ENCODE measurements at regions not wholly inside any gene's neighbourhood (a gene's known extent, or its start where the extent isn't known, plus 50 kb on each side); places are given as distances from the start of the nearest gene placed in this dataset.

DNA sequence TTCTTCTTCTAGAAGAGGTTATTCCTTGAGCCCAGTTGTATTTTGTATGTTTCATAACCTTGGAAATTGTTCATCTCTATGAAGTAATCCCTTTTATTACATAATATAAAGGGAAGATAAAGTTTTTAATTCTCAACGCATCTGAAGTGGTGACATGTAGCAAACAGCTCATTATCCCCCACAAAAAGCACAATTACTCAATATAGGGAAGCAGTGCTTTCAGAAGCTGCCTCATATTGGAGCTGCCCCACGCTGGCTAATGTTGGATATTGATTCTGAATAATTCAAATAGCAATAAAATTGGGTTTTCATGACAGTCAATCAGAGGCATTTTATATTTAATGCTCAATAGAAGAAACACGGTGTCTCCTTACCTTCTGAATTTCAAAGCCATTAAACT lies 604.3 kb upstream of the RBFOX1 start:
- TF ChIP-seq EZH2 (conservative IDR thresholded peaks at IDR 0.05; ENCODE audit: low read depth, low read length): no peak
- TF ChIP-seq TFDP2 (CRISPR knock-in tag; IDR thresholded peaks at IDR 0.05): no peak
- TF ChIP-seq, protein P1, sequence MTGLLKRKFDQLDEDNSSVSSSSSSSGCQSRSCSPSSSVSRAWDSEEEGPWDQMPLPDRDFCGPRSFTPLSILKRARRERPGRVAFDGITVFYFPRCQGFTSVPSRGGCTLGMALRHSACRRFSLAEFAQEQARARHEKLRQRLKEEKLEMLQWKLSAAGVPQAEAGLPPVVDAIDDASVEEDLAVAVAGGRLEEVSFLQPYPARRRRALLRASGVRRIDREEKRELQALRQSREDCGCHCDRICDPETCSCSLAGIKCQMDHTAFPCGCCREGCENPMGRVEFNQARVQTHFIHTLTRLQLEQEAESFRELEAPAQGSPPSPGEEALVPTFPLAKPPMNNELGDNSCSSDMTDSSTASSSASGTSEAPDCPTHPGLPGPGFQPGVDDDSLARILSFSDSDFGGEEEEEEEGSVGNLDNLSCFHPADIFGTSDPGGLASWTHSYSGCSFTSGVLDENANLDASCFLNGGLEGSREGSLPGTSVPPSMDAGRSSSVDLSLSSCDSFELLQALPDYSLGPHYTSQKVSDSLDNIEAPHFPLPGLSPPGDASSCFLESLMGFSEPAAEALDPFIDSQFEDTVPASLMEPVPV (CRISPR knock-in tag; IDR thresholded peaks at IDR 0.05): no peak
- TF ChIP-seq TBP (CRISPR knock-in tag; IDR thresholded peaks at IDR 0.05): no peak
- no peak for TF ChIP-seq POLR2AphosphoS5 (IDR thresholded peaks at IDR 0.05; ENCODE audit: low read depth, low read length)
- TF ChIP-seq CREB3 (CRISPR knock-in tag; IDR thresholded peaks at IDR 0.05): no peak
- TF ChIP-seq ARNT (IDR thresholded peaks at IDR 0.05): no peak
- no peak for TF ChIP-seq ZNF274 (CRISPR knock-in tag; IDR thresholded peaks at IDR 0.05)

Data from HepG2 (cell line).